Neutrophil (primary cell): ENCODE measurements at regions not wholly inside any gene's neighbourhood (a gene's known extent, or its start where the extent isn't known, plus 50 kb on each side); places are given as distances from the start of the nearest gene placed in this dataset.

Experiments
- H3K27ac ChIP-seq: fragments of 200-600 bp; sonication (generic); 2 replicates; pipeline ENCODE4 v1.5.1; 2016; ENCODE audit warnings: mild to moderate bottlenecking, moderate library complexity
- H3K27me3 ChIP-seq: fragments of 200-600 bp; sonication (generic); 2 replicates; pipeline ENCODE4 v1.6.0; 2016; ENCODE audit warnings: mild to moderate bottlenecking
- H3K36me3 ChIP-seq: fragments of 200-600 bp; sonication (generic); 2 replicates; pipeline ENCODE4 v1.5.1; 2017
- H3K4me1 ChIP-seq, 2 experiments: fragments of 200-600 bp in 1 of 2; sonication (generic) in 1 of 2; 1 replicate in 1 of 2; 2 replicates in 1 of 2; pipeline versions ENCODE4 v1.5.1 to v1.6.1; 2013 to 2016; ENCODE audit warnings: low read depth in 1 of 2, low read length in 1 of 2, mild to moderate bottlenecking in 1 of 2, moderate library complexity in 1 of 2; ENCODE audit not compliant: control insufficient read depth in 1 of 2, insufficient read depth in 1 of 2
- H3K4me3 ChIP-seq, 2 experiments: fragments of 200-600 bp in 1 of 2; sonication (generic) in 1 of 2; 1 replicate in 1 of 2; 2 replicates in 1 of 2; pipeline ENCODE4 v1.5.1; 2013 to 2016; ENCODE audit warnings: low read depth in 1 of 2, low read length in 1 of 2, mild to moderate bottlenecking in 1 of 2, moderate library complexity in 1 of 2
- H3K9me3 ChIP-seq: fragments of 200-600 bp; sonication (generic); 2 replicates; pipeline ENCODE4 v1.5.1; 2016
- CTCF ChIP-seq: fragments of 200-600 bp; sonication (generic); IDR thresholded peaks from 2 replicates; pipeline ENCODE4 v1.5.1; 2016; ENCODE audit warnings: antibody characterized with exemption

GRCh38 chr1:37171691-37172090 is 137.4 kb upstream of the GRIK3 start:
- Histone ChIP-seq H3K9me3 (no peaks in the 10 kb centered on the region), H3K27ac (no peak overlapping the region), H3K36me3 (no peaks in the 10 kb centered on the region), H3K27me3 (peaks cover 22% of the 10 kb centered on the region), H3K4me1 (no peaks in the 10 kb centered on the region), H3K4me3 (no peak overlapping the region)
- TF ChIP-seq CTCF, result no peak

GRCh38 chr1:37174341-37174740 is 140.0 kb upstream of the GRIK3 start:
- H3K4me3 ChIP-seq, result no peak overlapping the region
- H3K27ac ChIP-seq, result no peak overlapping the region
- TF ChIP-seq CTCF, result no peak
- H3K36me3 ChIP-seq, result no peaks in the 10 kb centered on the region
- H3K9me3 ChIP-seq, result no peaks in the 10 kb centered on the region
- peaks cover 18% of the 10 kb centered on the region for H3K27me3 ChIP-seq
- no peaks in the 10 kb centered on the region for H3K4me1 ChIP-seq

GRCh38 chr1:37174876-37175275 is 140.6 kb upstream of the GRIK3 start:
- no peaks in the 10 kb centered on the region for H3K4me1 ChIP-seq
- H3K27ac ChIP-seq, result no peak overlapping the region
- no peaks in the 10 kb centered on the region for H3K36me3 ChIP-seq
- TF ChIP-seq CTCF, result no peak
- H3K27me3 ChIP-seq, result peaks cover 22% of the 10 kb centered on the region
- no peak overlapping the region for H3K4me3 ChIP-seq
- H3K9me3 ChIP-seq, result no peaks in the 10 kb centered on the region

GRCh38 chr1:37175666-37176215 is 141.4 kb upstream of the GRIK3 start:
- TF ChIP-seq CTCF, result no peak
- Histone ChIP-seq H3K4me1 (no peaks in the 10 kb centered on the region), H3K36me3 (no peaks in the 10 kb centered on the region)

GRCh38 chr1:37176269-37176668 is 142.0 kb upstream of the GRIK3 start:
- H3K9me3 ChIP-seq, result no peaks in the 10 kb centered on the region
- H3K27ac ChIP-seq, result no peak overlapping the region
- H3K4me3 ChIP-seq, result no peak overlapping the region
- peaks cover 22% of the 10 kb centered on the region for H3K27me3 ChIP-seq
- H3K36me3 ChIP-seq, result no peaks in the 10 kb centered on the region
- H3K4me1 ChIP-seq, result no peaks in the 10 kb centered on the region
- TF ChIP-seq CTCF, result no peak

More at GRCh38 chr1:37175666-37176215, 141.4 kb upstream of the GRIK3 start:
- H3K27me3 ChIP-seq, result peaks cover 22% of the 10 kb centered on the region
- H3K27ac ChIP-seq, result no peak overlapping the region
- H3K9me3 ChIP-seq, result no peaks in the 10 kb centered on the region
- H3K4me3 ChIP-seq, result no peak overlapping the region
